Endothelial cell of umbilical vein (primary cell): ENCODE measurements at regions not wholly inside any gene's neighbourhood (a gene's known extent, or its start where the extent isn't known, plus 50 kb on each side); places are given as distances from the start of the nearest gene placed in this dataset.

Source experiments
- BruUV-seq: library from RNA; stranded (reverse); fragments of 400-500 nt; replicated peaks from 2 replicates; lab custom pipeline; 2021; lab: Mats Ljungman, UMichigan
- CTCF ChIA-PET: fragments of 300-600, 350-600 bp; sonication (Branson Sonifier 250); formaldehyde crosslinking; loops from one replicate; lab custom pipeline; 2021; ENCODE audit warnings: antibody characterized with exemption, inconsistent platforms; lab: Charles Lee
- POLR2A ChIA-PET: fragments of 300-600, 350-600 bp; sonication (Branson Sonifier 250); formaldehyde crosslinking; loops from one replicate; lab custom pipeline; 2021; ENCODE audit warnings: antibody characterized with exemption, inconsistent platforms; lab: Charles Lee
- DNase-seq: peaks from one replicate; pipeline ENCODE4 v3.0.0-alpha.2; 2011; ENCODE audit warnings: low read depth, low spot score
- FAIRE-seq: peaks from 2 replicates; lab custom pipeline; 2011; peaks lifted over from hg19 to GRCh38; lab: Jason Lieb, UNC
- H2AFZ ChIP-seq: 2 replicates; pipeline ENCODE4 v1.6.0; 2012; ENCODE audit warnings: low read depth, low read length, control low read depth, inconsistent platforms
- H3K27ac ChIP-seq: 2 replicates; pipeline ENCODE4 v1.5.1; 2011; ENCODE audit warnings: low read depth, mild to moderate bottlenecking, control low read depth, low read length, moderate library complexity; ENCODE audit not compliant: insufficient read depth
- H3K27me3 ChIP-seq, 2 experiments: 2 replicates each; pipeline versions ENCODE4 v1.6.0 to v1.6.1; 2011; ENCODE audit warnings: low read length in 2 of 2, mixed read lengths in 1 of 2; ENCODE audit not compliant: control insufficient read depth in 2 of 2, insufficient read depth in 2 of 2
- H3K36me3 ChIP-seq, 2 experiments: 2 replicates in 1 of 2; 3 replicates in 1 of 2; pipeline ENCODE4 v1.5.1; 2011; ENCODE audit warnings: low read length in 2 of 2, mild to moderate bottlenecking in 1 of 2, moderate library complexity in 1 of 2; ENCODE audit not compliant: control insufficient read depth in 2 of 2, insufficient read depth in 2 of 2; ENCODE audit errors: extremely low read depth in 1 of 2
- H3K4me1 ChIP-seq: 3 replicates; pipeline ENCODE4 v1.5.1; 2011; ENCODE audit warnings: mild to moderate bottlenecking, low read length; ENCODE audit not compliant: control insufficient read depth, insufficient read depth; ENCODE audit errors: extremely low read depth
- H3K4me2 ChIP-seq: 2 replicates; pipeline ENCODE4 v1.6.1; 2011; ENCODE audit warnings: low read length, control low read depth, mixed read lengths; ENCODE audit not compliant: insufficient read depth
- H3K4me3 ChIP-seq, 3 experiments: fragments of 200-600 bp in 1 of 3; sonication (generic), shearing (Covaris generic) in 1 of 3; replicated peaks in 1 of 3; 2 replicates each; pipeline ENCODE4 v1.5.1; 2011 to 2016; ENCODE audit warnings: control low read depth in 3 of 3, low read length in 3 of 3, mild to moderate bottlenecking in 2 of 3, inconsistent platforms in 1 of 3, low read depth in 1 of 3, moderate library complexity in 1 of 3; ENCODE audit not compliant: insufficient read depth in 1 of 3
- H3K79me2 ChIP-seq: 2 replicates; pipeline ENCODE4 v1.6.0; 2012; ENCODE audit warnings: low read length, inconsistent platforms; ENCODE audit not compliant: control insufficient read depth, insufficient read depth
- H3K9ac ChIP-seq: replicated peaks from 2 replicates; pipeline ENCODE3; 2011; ENCODE audit warnings: low read length, control low read depth; ENCODE audit not compliant: insufficient read depth; ENCODE audit errors: extremely low read depth
- H3K9me1 ChIP-seq: replicated peaks from 3 replicates; pipeline ENCODE4 v1.6.0; 2011; ENCODE audit warnings: mild to moderate bottlenecking, low read length; ENCODE audit not compliant: control insufficient read depth, insufficient read depth; ENCODE audit errors: extremely low read depth
- H3K9me3 ChIP-seq: replicated peaks from 2 replicates; pipeline ENCODE4 v1.5.1; 2012; ENCODE audit warnings: low read length, inconsistent platforms; ENCODE audit not compliant: control insufficient read depth, insufficient read depth
- H4K20me1 ChIP-seq: replicated peaks from 2 replicates; pipeline ENCODE3; 2011; ENCODE audit warnings: mild to moderate bottlenecking, low read length; ENCODE audit not compliant: control insufficient read depth, insufficient read depth; ENCODE audit errors: extremely low read depth
- EZH2 ChIP-seq: IDR thresholded peaks from 2 replicates; pipeline ENCODE4 v1.6.1; 2012; ENCODE audit warnings: borderline replicate concordance, low read depth, mild to moderate bottlenecking, moderate library complexity, low read length, inconsistent platforms; ENCODE audit not compliant: severe bottlenecking
- FOS ChIP-seq: IDR thresholded peaks from 2 replicates; pipeline ENCODE4 v1.6.1; 2011; ENCODE audit warnings: mild to moderate bottlenecking, low read length, moderate library complexity, borderline replicate concordance; ENCODE audit not compliant: insufficient read depth
- GATA2 ChIP-seq: IDR thresholded peaks from 2 replicates; pipeline ENCODE4 v1.7.0; 2011; ENCODE audit warnings: low read depth, mild to moderate bottlenecking, moderate library complexity, mixed read lengths, low read length; ENCODE audit not compliant: insufficient read length, insufficient read depth
- JUN ChIP-seq: IDR thresholded peaks from 2 replicates; pipeline ENCODE4 v1.6.1; 2011; ENCODE audit warnings: borderline replicate concordance, low read depth; ENCODE audit not compliant: insufficient read length, insufficient read depth
- MYC ChIP-seq: IDR thresholded peaks from one replicate; pipeline ENCODE4 v1.6.1; 2011; ENCODE audit warnings: mild to moderate bottlenecking, low read depth, low read length
- POLR2A ChIP-seq: IDR thresholded peaks from 2 replicates; pipeline ENCODE4 v1.6.1; 2012; ENCODE audit warnings: low read depth, mild to moderate bottlenecking, control low read depth, low read length
- POLR2AphosphoS5 ChIP-seq: IDR thresholded peaks from 2 replicates; pipeline ENCODE4 v1.6.1; 2012; ENCODE audit warnings: low read depth, mild to moderate bottlenecking, control low read depth, low read length, moderate library complexity; ENCODE audit not compliant: insufficient read depth
- dilution Hi-C: fragments of 300-500 bp; cut with MboI; formaldehyde crosslinking; loops from one replicate; pipeline ENCODE4 v1.15.0; 2019; ENCODE audit warnings: low sequenced_read_pairs; ENCODE audit not compliant: extremely low pct_ligation_motif_present
- intact Hi-C: fragments of 100-400 bp; cut with micrococcal nuclease; formaldehyde crosslinking; loops from one replicate; pipeline ENCODE4 v1.10.0; 2022
- TF ChIP-seq, protein P1 (sequence below), 2 donors: IDR thresholded peaks; 1 replicate in 1 of 2; 2 replicates in 1 of 2; pipeline ENCODE4 v1.5.1; 2011; ENCODE audit warnings: low read length in 2 of 2, mild to moderate bottlenecking in 2 of 2, moderate library complexity in 2 of 2, control low read depth in 1 of 2, inconsistent platforms in 1 of 2, low read depth in 1 of 2; ENCODE audit not compliant: insufficient read depth in 1 of 2; ENCODE audit errors: extremely low read depth in 1 of 2
- TF ChIP-seq, protein P2 (sequence below): IDR thresholded peaks from 2 replicates; pipeline ENCODE4 v1.6.1; 2011; ENCODE audit not compliant: insufficient read depth, insufficient read length

DNA sequence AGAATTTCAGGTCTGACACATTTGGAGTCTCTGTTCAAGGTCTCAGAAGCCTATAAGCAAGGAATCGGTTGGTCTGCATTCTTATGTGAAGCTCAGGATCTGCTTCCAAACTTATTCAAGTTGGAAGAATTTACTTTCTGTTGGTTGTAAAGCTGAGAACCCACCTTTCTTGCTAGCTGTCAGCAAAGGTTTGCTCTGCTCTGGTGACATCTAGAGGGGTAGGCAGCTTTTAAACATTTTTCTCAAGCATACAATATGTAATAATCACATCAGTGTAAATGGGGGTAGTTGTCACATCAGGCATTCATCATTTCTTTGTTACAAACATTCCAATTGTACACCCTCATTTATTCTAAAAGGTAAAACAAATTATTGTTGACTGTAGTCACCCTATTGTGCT lies 935.2 kb downstream of the TRAM1L1 start:
- Histone ChIP-seq H3K36me3 (no peaks in the 10 kb centered on the region), H3K9me1 (no peaks in the 10 kb centered on the region), H3K4me3 (no peak overlapping the region), H4K20me1 (no peaks in the 10 kb centered on the region), H3K79me2 (no peaks in the 10 kb centered on the region), H3K9ac (no peak overlapping the region), H2AFZ (no peak overlapping the region), H3K27me3 (no peaks in the 10 kb centered on the region), H3K4me1 (no peaks in the 10 kb centered on the region), H3K9me3 (no peaks in the 10 kb centered on the region), H3K4me2 (no peak overlapping the region), H3K27ac (no peak overlapping the region)
- TF ChIP-seq, protein P1, sequence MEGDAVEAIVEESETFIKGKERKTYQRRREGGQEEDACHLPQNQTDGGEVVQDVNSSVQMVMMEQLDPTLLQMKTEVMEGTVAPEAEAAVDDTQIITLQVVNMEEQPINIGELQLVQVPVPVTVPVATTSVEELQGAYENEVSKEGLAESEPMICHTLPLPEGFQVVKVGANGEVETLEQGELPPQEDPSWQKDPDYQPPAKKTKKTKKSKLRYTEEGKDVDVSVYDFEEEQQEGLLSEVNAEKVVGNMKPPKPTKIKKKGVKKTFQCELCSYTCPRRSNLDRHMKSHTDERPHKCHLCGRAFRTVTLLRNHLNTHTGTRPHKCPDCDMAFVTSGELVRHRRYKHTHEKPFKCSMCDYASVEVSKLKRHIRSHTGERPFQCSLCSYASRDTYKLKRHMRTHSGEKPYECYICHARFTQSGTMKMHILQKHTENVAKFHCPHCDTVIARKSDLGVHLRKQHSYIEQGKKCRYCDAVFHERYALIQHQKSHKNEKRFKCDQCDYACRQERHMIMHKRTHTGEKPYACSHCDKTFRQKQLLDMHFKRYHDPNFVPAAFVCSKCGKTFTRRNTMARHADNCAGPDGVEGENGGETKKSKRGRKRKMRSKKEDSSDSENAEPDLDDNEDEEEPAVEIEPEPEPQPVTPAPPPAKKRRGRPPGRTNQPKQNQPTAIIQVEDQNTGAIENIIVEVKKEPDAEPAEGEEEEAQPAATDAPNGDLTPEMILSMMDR (IDR thresholded peaks at IDR 0.05; ENCODE audit: extremely low read depth in 1 of 2, insufficient read depth in 1 of 2, low read depth in 1 of 2, low read length in 2 of 2): no peak
- TF ChIP-seq, protein P2, sequence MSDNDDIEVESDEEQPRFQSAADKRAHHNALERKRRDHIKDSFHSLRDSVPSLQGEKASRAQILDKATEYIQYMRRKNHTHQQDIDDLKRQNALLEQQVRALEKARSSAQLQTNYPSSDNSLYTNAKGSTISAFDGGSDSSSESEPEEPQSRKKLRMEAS: no peak
- TF ChIP-seq POLR2A: no peak
- TF ChIP-seq POLR2AphosphoS5: no peak
- TF ChIP-seq JUN: no peak
- TF ChIP-seq EZH2: no peak
- TF ChIP-seq MYC: no peak
- TF ChIP-seq GATA2: no peak
- no peak for TF ChIP-seq FOS
- dilution Hi-C loops: no loop called here
- DNase-seq: no peak
- intact Hi-C loops: no loop called here
- no TSS peak for BruUV-seq
- ChIA-PET POLR2A (no interaction called here), CTCF (no interaction called here)
- no peak for FAIRE-seq
